HepG2 (cell line): ENCODE measurements at regions not wholly inside any gene's neighbourhood (a gene's known extent, or its start where the extent isn't known, plus 50 kb on each side); places are given as distances from the start of the nearest gene placed in this dataset.

Experiments used
- CERS6 ChIP-seq: sonication (generic); formaldehyde crosslinking; IDR thresholded peaks from 2 replicates; pipeline ENCODE4 v1.5.0; 2020; ENCODE audit warnings: missing genetic modification reagents
- CHD2 ChIP-seq: IDR thresholded peaks from 2 replicates; pipeline ENCODE4 v1.6.1; 2011; ENCODE audit warnings: low read depth, low read length, improper control_type of control experiment
- LCORL ChIP-seq, 2 experiments: fragments of 450-650 bp in 1 of 2; sonication (generic) in 1 of 2; formaldehyde crosslinking in 1 of 2; IDR thresholded peaks; 2 replicates each; pipeline versions ENCODE4 v1.5.0 to v1.6.1; 2017 to 2020; ENCODE audit warnings: antibody characterized with exemption in 1 of 2, missing genetic modification reagents in 1 of 2
- MYC ChIP-seq: sonication (generic); formaldehyde crosslinking; IDR thresholded peaks from 2 replicates; pipeline ENCODE4 v1.9.0; 2021; ENCODE audit warnings: missing genetic modification reagents, borderline replicate concordance
- POLR2A ChIP-seq, 2 experiments: IDR thresholded peaks; 2 replicates each; pipeline ENCODE4 v1.6.1; 2011; ENCODE audit warnings: low read depth in 2 of 2, low read length in 2 of 2, mild to moderate bottlenecking in 1 of 2, moderate library complexity in 1 of 2; ENCODE audit not compliant: insufficient read depth in 1 of 2
- PRDM15 ChIP-seq: sonication (generic); formaldehyde crosslinking; IDR thresholded peaks from 2 replicates; pipeline ENCODE4 v1.4.0; 2020; ENCODE audit warnings: missing genetic modification reagents
- TAF1 ChIP-seq: sonication (generic); formaldehyde crosslinking; IDR thresholded peaks from 2 replicates; pipeline ENCODE4 v1.4.0; 2020; ENCODE audit warnings: missing genetic modification reagents
- ZKSCAN8 ChIP-seq: IDR thresholded peaks from 2 replicates; pipeline ENCODE4 v1.6.1; 2016; ENCODE audit warnings: borderline replicate concordance, missing genetic modification reagents, missing compliant biosample characterization
- ZNF512 ChIP-seq: sonication (generic); formaldehyde crosslinking; IDR thresholded peaks from 2 replicates; pipeline ENCODE4 v1.4.0; 2020; ENCODE audit warnings: mild to moderate bottlenecking, missing genetic modification reagents
- TF ChIP-seq, protein P1 (sequence below): sonication (generic); formaldehyde crosslinking; IDR thresholded peaks from 2 replicates; pipeline ENCODE4 v1.5.0; 2020; ENCODE audit warnings: mild to moderate bottlenecking, missing genetic modification reagents, moderate library complexity
- TF ChIP-seq, protein P2 (sequence below): sonication (generic); formaldehyde crosslinking; IDR thresholded peaks from 2 replicates; pipeline ENCODE4 v1.5.0; 2020; ENCODE audit warnings: missing genetic modification reagents
- TF ChIP-seq, protein P3 (sequence below): sonication (generic); formaldehyde crosslinking; IDR thresholded peaks from 2 replicates; pipeline ENCODE4 v1.4.0; 2020; ENCODE audit warnings: mild to moderate bottlenecking, missing genetic modification reagents

- TF ChIP-seq CHD2, result no peak
- no peak for TF ChIP-seq MYC (CRISPR knock-in tag)
- TF ChIP-seq POLR2A (IDR thresholded peaks at IDR 0.05; ENCODE audit: insufficient read depth in 1 of 2, low read depth in 2 of 2, low read length in 2 of 2), result no peak
- TF ChIP-seq TAF1, result no peak
- TF ChIP-seq CERS6 (CRISPR knock-in tag), result no peak
- TF ChIP-seq, protein P1, sequence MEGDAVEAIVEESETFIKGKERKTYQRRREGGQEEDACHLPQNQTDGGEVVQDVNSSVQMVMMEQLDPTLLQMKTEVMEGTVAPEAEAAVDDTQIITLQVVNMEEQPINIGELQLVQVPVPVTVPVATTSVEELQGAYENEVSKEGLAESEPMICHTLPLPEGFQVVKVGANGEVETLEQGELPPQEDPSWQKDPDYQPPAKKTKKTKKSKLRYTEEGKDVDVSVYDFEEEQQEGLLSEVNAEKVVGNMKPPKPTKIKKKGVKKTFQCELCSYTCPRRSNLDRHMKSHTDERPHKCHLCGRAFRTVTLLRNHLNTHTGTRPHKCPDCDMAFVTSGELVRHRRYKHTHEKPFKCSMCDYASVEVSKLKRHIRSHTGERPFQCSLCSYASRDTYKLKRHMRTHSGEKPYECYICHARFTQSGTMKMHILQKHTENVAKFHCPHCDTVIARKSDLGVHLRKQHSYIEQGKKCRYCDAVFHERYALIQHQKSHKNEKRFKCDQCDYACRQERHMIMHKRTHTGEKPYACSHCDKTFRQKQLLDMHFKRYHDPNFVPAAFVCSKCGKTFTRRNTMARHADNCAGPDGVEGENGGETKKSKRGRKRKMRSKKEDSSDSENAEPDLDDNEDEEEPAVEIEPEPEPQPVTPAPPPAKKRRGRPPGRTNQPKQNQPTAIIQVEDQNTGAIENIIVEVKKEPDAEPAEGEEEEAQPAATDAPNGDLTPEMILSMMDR (CRISPR knock-in tag), result no peak
- TF ChIP-seq LCORL (IDR thresholded peaks at IDR 0.05), result no peak
- TF ChIP-seq LCORL (CRISPR knock-in tag; IDR thresholded peaks at IDR 0.05), result no peak
- TF ChIP-seq PRDM15, result no peak
- TF ChIP-seq ZKSCAN8 (CRISPR knock-in tag), result no peak
- TF ChIP-seq, protein P2, sequence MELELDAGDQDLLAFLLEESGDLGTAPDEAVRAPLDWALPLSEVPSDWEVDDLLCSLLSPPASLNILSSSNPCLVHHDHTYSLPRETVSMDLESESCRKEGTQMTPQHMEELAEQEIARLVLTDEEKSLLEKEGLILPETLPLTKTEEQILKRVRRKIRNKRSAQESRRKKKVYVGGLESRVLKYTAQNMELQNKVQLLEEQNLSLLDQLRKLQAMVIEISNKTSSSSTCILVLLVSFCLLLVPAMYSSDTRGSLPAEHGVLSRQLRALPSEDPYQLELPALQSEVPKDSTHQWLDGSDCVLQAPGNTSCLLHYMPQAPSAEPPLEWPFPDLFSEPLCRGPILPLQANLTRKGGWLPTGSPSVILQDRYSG (CRISPR knock-in tag), result no peak
- TF ChIP-seq ZNF512 (CRISPR knock-in tag), result no peak
- TF ChIP-seq, protein P3, sequence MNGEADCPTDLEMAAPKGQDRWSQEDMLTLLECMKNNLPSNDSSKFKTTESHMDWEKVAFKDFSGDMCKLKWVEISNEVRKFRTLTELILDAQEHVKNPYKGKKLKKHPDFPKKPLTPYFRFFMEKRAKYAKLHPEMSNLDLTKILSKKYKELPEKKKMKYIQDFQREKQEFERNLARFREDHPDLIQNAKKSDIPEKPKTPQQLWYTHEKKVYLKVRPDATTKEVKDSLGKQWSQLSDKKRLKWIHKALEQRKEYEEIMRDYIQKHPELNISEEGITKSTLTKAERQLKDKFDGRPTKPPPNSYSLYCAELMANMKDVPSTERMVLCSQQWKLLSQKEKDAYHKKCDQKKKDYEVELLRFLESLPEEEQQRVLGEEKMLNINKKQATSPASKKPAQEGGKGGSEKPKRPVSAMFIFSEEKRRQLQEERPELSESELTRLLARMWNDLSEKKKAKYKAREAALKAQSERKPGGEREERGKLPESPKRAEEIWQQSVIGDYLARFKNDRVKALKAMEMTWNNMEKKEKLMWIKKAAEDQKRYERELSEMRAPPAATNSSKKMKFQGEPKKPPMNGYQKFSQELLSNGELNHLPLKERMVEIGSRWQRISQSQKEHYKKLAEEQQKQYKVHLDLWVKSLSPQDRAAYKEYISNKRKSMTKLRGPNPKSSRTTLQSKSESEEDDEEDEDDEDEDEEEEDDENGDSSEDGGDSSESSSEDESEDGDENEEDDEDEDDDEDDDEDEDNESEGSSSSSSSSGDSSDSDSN, result no peak
These were observed 87.7 kb upstream of the DYNAP start for GRCh38 chr18:54503131-54503894.
